Stimulated activated CD4-positive, alpha-beta T cell treated with anti-CD3 and anti-CD28 coated beads, TNF-alpha, amount 100 ng/mL, for 48 hours (primary cell): ENCODE measurements at regions not wholly inside any gene's neighbourhood (a gene's known extent, or its start where the extent isn't known, plus 50 kb on each side); places are given as distances from the start of the nearest gene placed in this dataset.
"Not testable (repeated sequence)": the region's sequence is repeated elsewhere in the genome, so short reads cannot be mapped to it uniquely, and the experiment has no call there.

Source experiments
- DNase-seq, 3 donors: peaks; one replicate each; pipeline ENCODE4 v3.0.0-alpha.2; 2020; ENCODE audit warnings: low read depth in 3 of 3

GRCh38 chr16:86074651-86075487 lies 175.9 kb downstream of the IRF8 start:
- DNase-seq = no peak

- no peak for DNase-seq
Observed at GRCh38 chr16:86075488-86075785, 176.5 kb downstream of the IRF8 start.

GRCh38 chr16:86075839-86076440 lies 177.0 kb downstream of the IRF8 start:
- DNase-seq = no peak

GRCh38 chr16:86076606-86077005 lies 177.6 kb downstream of the IRF8 start:
- DNase-seq = no peak

- no peak for DNase-seq
Observed at GRCh38 chr16:86077243-86077940, 178.4 kb downstream of the IRF8 start.

- no peak for DNase-seq
Observed at GRCh38 chr16:86078121-86078600, 179.2 kb downstream of the IRF8 start.

- not testable (repeated sequence) for DNase-seq
Observed at GRCh38 chr16:86078711-86079110, 179.7 kb downstream of the IRF8 start.

GRCh38 chr16:86079255-86079885 lies 180.4 kb downstream of the IRF8 start:
- no peak for DNase-seq

- DNase-seq = no peak
Observed at GRCh38 chr16:86080131-86080875, 181.3 kb downstream of the IRF8 start.

GRCh38 chr16:86080982-86081381 lies 182.0 kb downstream of the IRF8 start:
- no peak for DNase-seq

- DNase-seq = no peak
Observed at GRCh38 chr16:86082418-86083030, 183.6 kb downstream of the IRF8 start.

- DNase-seq = no peak
Observed at GRCh38 chr16:86083382-86084002, 184.5 kb downstream of the IRF8 start.

- DNase-seq = no peak
Observed at GRCh38 chr16:86085161-86085611, 186.2 kb downstream of the IRF8 start.

GRCh38 chr16:86085795-86086194 lies 186.8 kb downstream of the IRF8 start:
- DNase-seq = no peak

- DNase-seq = no peak
Observed at GRCh38 chr16:86086471-86086870, 187.5 kb downstream of the IRF8 start.

GRCh38 chr16:86087011-86087895 lies 188.3 kb downstream of the IRF8 start:
- DNase-seq = no peak

GRCh38 chr16:86087896-86088230 lies 188.9 kb downstream of the IRF8 start:
- no peak for DNase-seq

- DNase-seq = no peak
Observed at GRCh38 chr16:86088287-86088686, 189.3 kb downstream of the IRF8 start.

GRCh38 chr16:86088816-86089215 lies 189.9 kb downstream of the IRF8 start:
- no peak for DNase-seq
